ENCODE measurements at regions not wholly inside any gene's neighbourhood (a gene's known extent, or its start where the extent isn't known, plus 50 kb on each side); places are given as distances from the start of the nearest gene placed in this dataset.

DNA sequence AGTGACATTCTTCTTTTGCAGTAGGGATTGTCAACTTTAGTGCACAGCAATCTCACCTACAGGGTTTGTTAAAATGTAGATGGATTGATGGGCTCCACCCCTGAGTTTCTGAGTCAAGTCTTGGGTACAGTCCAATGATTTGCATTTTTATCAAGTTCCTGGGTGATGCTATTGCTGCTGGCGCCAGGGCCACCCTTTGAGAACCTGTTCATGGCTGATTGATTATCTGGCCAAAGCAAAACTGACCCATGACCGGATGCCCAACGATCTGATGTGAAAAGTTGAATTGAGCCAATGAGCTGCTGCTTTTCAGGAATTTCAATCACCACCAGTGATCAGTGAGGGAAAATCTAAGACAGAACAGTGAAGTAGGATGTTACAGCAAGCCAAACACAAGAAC lies 675.3 kb downstream of the TMEM182 start:
- Histone ChIP-seq H3K9me3 (ENCODE audit: insufficient read depth, low read length, severe bottlenecking) (no peaks in the 10 kb centered on the region), H3K4me3 (ENCODE audit: low read depth in 1 of 2, low read length in 2 of 2) (no peak overlapping the region), H2AFZ (ENCODE audit: low read depth, low read length) (no peak overlapping the region), H3K36me3 (ENCODE audit: insufficient read depth, low read length) (no peaks in the 10 kb centered on the region), H3K4me1 (ENCODE audit: insufficient read depth, low read length) (no peaks in the 10 kb centered on the region), H3K27ac (ENCODE audit: low read length) (no peak overlapping the region), H3K27me3 (ENCODE audit: insufficient read depth, low read length, poor library complexity) (no peaks in the 10 kb centered on the region), H3K79me2 (ENCODE audit: insufficient read depth, low read length) (no peaks in the 10 kb centered on the region), H4K20me1 (ENCODE audit: insufficient read depth, low read length) (no peaks in the 10 kb centered on the region), H3K4me2 (ENCODE audit: insufficient read depth, low read length) (no peak overlapping the region), H3K9ac (ENCODE audit: low read depth, low read length) (no peak overlapping the region)
- no peak for ATAC-seq (ENCODE audit: insufficient read depth, low read depth)
- TF ChIP-seq EZH2 (IDR thresholded peaks at IDR 0.05; ENCODE audit: borderline replicate concordance, low read depth, low read length, severe bottlenecking) (no peak), CTCF (IDR thresholded peaks at IDR 0.05; ENCODE audit: borderline replicate concordance, extremely low read depth, low read length, poor library complexity, severe bottlenecking) (no peak)
- no peak for DNase-seq

- no peaks in the 10 kb centered on the region for H3K27me3 ChIP-seq (ENCODE audit: insufficient read depth, low read length, poor library complexity)
- no peak overlapping the region for H3K4me2 ChIP-seq (ENCODE audit: insufficient read depth, low read length)
- no peak overlapping the region for H3K4me3 ChIP-seq (ENCODE audit: low read depth in 1 of 2, low read length in 2 of 2)
- H3K9ac ChIP-seq (ENCODE audit: low read depth, low read length): no peak overlapping the region
- no peaks in the 10 kb centered on the region for H3K36me3 ChIP-seq (ENCODE audit: insufficient read depth, low read length)
- H2AFZ ChIP-seq (ENCODE audit: low read depth, low read length): no peak overlapping the region
- DNase-seq: no peak
- no peak overlapping the region for H3K27ac ChIP-seq (ENCODE audit: low read length)
- H4K20me1 ChIP-seq (ENCODE audit: insufficient read depth, low read length): no peaks in the 10 kb centered on the region
- ATAC-seq (ENCODE audit: insufficient read depth, low read depth): no peak
- no peak for TF ChIP-seq CTCF (IDR thresholded peaks at IDR 0.05; ENCODE audit: borderline replicate concordance, extremely low read depth, low read length, poor library complexity, severe bottlenecking)
- TF ChIP-seq EZH2 (IDR thresholded peaks at IDR 0.05; ENCODE audit: borderline replicate concordance, low read depth, low read length, severe bottlenecking): no peak
- H3K4me1 ChIP-seq (ENCODE audit: insufficient read depth, low read length): no peaks in the 10 kb centered on the region
- no peaks in the 10 kb centered on the region for H3K79me2 ChIP-seq (ENCODE audit: insufficient read depth, low read length)
- H3K9me3 ChIP-seq (ENCODE audit: insufficient read depth, low read length, severe bottlenecking): no peaks in the 10 kb centered on the region
Observed at GRCh38 chr2:103445347-103445746, 683.5 kb downstream of the TMEM182 start.

GRCh38 chr2:103448495-103448894 lies 686.7 kb downstream of the TMEM182 start:
- Histone ChIP-seq H3K36me3 (ENCODE audit: insufficient read depth, low read length) (no peaks in the 10 kb centered on the region), H3K9ac (ENCODE audit: low read depth, low read length) (no peak overlapping the region), H3K79me2 (ENCODE audit: insufficient read depth, low read length) (no peaks in the 10 kb centered on the region), H3K27me3 (ENCODE audit: insufficient read depth, low read length, poor library complexity) (no peaks in the 10 kb centered on the region), H3K9me3 (ENCODE audit: insufficient read depth, low read length, severe bottlenecking) (no peaks in the 10 kb centered on the region), H4K20me1 (ENCODE audit: insufficient read depth, low read length) (no peaks in the 10 kb centered on the region), H3K4me1 (ENCODE audit: insufficient read depth, low read length) (no peaks in the 10 kb centered on the region), H3K4me3 (ENCODE audit: low read depth in 1 of 2, low read length in 2 of 2) (no peak overlapping the region), H3K4me2 (ENCODE audit: insufficient read depth, low read length) (no peak overlapping the region), H2AFZ (ENCODE audit: low read depth, low read length) (no peak overlapping the region), H3K27ac (ENCODE audit: low read length) (no peak overlapping the region)
- no peak for DNase-seq
- no peak for ATAC-seq (ENCODE audit: insufficient read depth, low read depth)
- TF ChIP-seq EZH2 (IDR thresholded peaks at IDR 0.05; ENCODE audit: borderline replicate concordance, low read depth, low read length, severe bottlenecking) (no peak), CTCF (IDR thresholded peaks at IDR 0.05; ENCODE audit: borderline replicate concordance, extremely low read depth, low read length, poor library complexity, severe bottlenecking) (no peak)

DNA sequence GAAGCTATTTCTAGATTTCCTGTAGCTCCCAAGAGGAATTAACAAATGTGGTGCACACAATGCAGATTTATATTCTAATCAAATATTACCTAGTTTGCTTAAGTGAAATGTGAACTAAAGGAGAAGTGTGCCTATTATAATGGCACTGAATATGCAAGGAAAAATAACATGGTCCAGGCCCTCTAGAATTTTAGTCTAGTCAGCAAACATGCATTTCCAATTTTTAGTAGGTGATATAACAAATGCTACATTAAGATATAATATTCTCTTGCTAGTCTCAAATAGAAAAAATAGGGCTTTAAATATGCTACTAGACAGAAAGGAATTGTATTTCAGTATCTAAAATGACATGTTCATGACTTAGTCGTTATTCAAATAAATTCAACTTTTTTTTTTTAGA lies 689.5 kb downstream of the TMEM182 start:
- Histone ChIP-seq H3K4me1 (ENCODE audit: insufficient read depth, low read length) (no peaks in the 10 kb centered on the region), H3K27me3 (ENCODE audit: insufficient read depth, low read length, poor library complexity) (no peaks in the 10 kb centered on the region), H3K4me2 (ENCODE audit: insufficient read depth, low read length) (no peak overlapping the region), H3K9me3 (ENCODE audit: insufficient read depth, low read length, severe bottlenecking) (no peaks in the 10 kb centered on the region), H4K20me1 (ENCODE audit: insufficient read depth, low read length) (no peaks in the 10 kb centered on the region), H3K36me3 (ENCODE audit: insufficient read depth, low read length) (no peaks in the 10 kb centered on the region), H3K79me2 (ENCODE audit: insufficient read depth, low read length) (no peaks in the 10 kb centered on the region), H3K4me3 (ENCODE audit: low read depth in 1 of 2, low read length in 2 of 2) (no peak overlapping the region), H3K27ac (ENCODE audit: low read length) (no peak overlapping the region), H3K9ac (ENCODE audit: low read depth, low read length) (no peak overlapping the region), H2AFZ (ENCODE audit: low read depth, low read length) (no peak overlapping the region)
- no peak for DNase-seq
- TF ChIP-seq CTCF (IDR thresholded peaks at IDR 0.05; ENCODE audit: borderline replicate concordance, extremely low read depth, low read length, poor library complexity, severe bottlenecking): no peak
- no peak for TF ChIP-seq EZH2 (IDR thresholded peaks at IDR 0.05; ENCODE audit: borderline replicate concordance, low read depth, low read length, severe bottlenecking)
- ATAC-seq (ENCODE audit: insufficient read depth, low read depth): no peak

Measured in DND-41 (cell line).